ENCODE measurements at regions not wholly inside any gene's neighbourhood (a gene's known extent, or its start where the extent isn't known, plus 50 kb on each side); places are given as distances from the start of the nearest gene placed in this dataset.
"Not testable (repeated sequence)": the region's sequence is repeated elsewhere in the genome, so short reads cannot be mapped to it uniquely, and the experiment has no call there.

- no peak for DNase-seq (ENCODE audit: low read depth, low spot score)
Measured at GRCh38 chr1:38787041-38787440, 72.5 kb downstream of the RRAGC start.

GRCh38 chr1:38786040-38786436, 73.5 kb downstream of the RRAGC start:
- no peak for DNase-seq (ENCODE audit: low read depth, low spot score)

DNA sequence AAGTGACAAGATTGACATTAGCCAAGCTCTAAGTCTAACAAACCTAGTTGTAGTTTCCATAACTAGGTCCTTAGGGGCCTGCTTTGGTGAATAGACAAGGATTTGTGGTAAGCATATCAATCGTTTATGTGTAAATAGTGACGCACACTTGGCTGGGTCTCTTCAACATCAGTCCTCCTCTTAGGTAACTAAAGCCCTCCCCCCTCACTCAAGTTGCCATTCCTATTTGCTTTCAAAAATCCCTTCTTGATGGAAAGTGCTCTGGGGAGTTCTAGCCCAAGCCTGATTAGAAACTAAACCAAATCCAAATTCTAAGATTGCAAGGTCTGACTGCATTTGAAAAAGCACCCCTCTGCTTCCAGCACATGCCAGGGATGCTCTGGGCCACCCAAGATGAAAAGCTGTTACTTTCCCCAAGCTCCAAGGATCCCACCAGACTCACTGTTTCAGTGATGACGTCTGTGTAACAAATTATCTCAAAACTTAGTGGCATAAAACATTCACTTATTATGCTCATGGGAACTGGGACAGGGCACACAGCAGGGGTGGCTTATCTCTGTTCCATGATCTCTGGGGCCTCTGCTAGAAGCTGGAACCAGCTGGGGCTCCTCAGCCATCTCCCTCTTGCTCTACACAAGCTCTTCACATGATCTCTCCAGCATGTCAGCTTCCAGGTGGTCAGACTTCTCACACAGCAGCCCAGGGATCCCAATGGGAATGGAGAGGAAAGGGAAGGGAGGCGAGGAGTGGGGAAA, 74.1 kb downstream of the RRAGC start:
- DNase-seq (ENCODE audit: low read depth, low spot score), result no peak

- DNase-seq (ENCODE audit: low read depth, low spot score), result no peak
Measured at GRCh38 chr1:38784452-38785284, 74.9 kb downstream of the RRAGC start.

DNA sequence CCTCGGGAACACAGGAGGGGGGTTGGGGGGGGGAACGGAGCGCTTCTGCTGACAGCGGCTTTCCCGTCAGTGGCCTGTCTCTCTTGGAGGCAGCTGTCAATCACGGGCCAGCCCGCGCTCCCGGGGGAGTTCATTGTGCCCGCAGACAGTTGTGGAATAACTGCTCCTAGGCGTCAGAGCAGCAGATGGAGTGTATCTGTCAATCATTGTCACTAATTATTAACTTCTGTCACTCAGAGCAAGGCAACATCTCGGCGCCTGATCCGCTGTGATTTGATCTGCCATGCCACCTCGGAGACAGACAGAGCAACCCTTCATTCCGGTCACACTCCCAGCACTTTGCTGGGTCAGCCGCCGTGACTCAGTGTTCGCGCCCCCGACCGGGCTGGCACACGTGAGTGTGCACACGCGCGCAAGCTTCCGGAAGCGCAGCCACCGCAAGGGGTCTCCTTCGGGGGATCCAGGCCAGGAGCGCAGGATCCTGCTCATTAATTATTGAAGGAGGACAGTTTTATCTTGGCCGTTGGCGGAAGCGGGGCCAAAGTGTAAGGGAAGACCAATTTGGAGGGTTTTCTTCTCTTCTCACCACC, 75.8 kb downstream of the RRAGC start:
- DNase-seq (ENCODE audit: low read depth, low spot score), result no peak

- DNase-seq (ENCODE audit: low read depth, low spot score), result no peak
Measured at GRCh38 chr1:38781872-38782617, 77.5 kb downstream of the RRAGC start.

DNA sequence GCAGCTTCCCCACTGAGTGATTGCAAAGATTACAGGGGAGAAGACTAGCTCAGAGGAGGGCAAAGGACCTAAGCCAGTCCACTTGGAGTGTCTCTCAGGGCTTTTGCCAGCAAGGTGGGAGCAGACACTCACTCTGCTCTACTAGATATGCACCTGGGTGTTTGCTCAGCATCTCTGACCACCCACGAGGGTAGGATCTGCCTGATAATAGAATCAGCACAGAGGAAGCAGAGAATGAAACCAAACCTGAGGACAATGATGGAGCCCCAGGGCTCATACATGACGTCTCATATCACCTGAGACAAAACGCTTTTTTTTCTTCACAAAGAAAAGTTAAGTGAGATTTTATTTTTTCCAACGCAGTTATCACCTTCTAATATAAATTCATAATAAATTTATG, 79.4 kb downstream of the RRAGC start:
- no peak for DNase-seq (ENCODE audit: low read depth, low spot score)

- DNase-seq (ENCODE audit: low read depth, low spot score), result no peak
Measured at GRCh38 chr1:38779491-38779890, 80.1 kb downstream of the RRAGC start.

DNA sequence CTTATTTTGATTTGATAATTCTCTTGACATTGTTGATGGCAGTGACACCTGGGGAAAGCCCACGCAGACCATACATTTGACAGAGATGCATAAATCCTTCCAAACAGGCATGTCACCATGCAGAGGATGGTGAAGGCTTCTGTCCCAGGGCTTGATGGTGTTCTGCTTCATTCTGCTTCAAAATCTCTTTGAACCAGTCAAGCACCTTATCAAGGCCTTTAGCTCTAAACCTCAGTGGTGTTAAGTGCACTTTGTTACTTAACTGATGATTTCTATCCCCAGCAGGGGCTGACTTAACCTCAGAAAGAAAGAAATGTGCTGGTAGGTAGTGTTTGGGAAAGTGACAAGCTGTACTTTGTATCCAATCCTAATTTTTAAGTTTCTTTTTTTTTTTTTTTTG, 81.1 kb downstream of the RRAGC start:
- DNase-seq (ENCODE audit: low read depth, low spot score), result no peak

DNA sequence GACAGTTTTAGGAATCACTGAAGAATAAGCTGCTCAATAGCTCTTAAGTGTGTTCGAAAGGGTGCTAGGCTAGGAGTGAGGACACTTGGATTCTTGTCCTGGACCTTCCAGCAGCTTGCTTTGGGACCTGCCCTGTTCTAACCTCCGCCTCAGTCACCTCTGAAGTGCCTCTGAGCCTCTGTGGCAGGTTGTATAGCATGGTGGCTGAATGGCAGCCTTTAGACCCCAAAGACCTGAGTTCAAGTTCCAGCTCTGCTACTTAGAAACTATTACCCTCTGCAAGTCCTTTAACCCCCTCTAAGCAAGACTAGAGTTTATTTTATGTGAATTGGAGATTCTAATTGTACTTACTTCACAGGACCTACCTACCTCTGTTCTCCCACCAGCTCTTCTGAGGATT, 81.5 kb downstream of the RRAGC start:
- no peak for DNase-seq (ENCODE audit: low read depth, low spot score)

- no peak for DNase-seq (ENCODE audit: low read depth, low spot score)
Measured at GRCh38 chr1:38777464-38777957, 82.1 kb downstream of the RRAGC start.

DNA sequence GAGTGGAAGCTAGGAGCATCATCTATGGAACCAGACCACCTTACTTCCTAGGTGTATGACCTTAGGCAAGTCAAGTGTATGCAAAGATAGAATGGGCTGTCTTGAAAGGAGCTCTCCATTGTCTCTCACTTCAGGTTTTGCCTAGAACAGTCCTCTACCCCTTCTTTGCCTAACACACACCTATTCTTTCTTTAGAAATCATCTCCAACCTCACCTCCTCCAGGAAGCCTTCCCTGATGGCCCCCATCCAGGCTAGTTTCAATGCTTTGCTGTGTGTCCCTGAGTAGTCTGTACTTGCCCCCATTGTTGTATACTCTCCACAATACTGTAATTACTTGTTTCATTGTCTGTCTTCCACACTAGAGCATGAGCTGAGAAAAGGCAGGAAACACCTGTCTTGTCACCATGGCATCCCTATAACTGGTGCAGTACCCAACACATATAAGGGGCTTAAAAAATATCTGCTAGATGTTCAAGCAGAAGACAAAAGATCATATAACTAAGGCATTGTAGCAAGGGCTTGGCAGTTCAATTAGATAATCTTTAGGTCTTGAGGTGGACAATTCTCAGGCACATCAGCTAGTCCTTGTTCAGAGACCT, 83.0 kb downstream of the RRAGC start:
- DNase-seq (ENCODE audit: low read depth, low spot score), result no peak

GRCh38 chr1:38775175-38775845, 84.3 kb downstream of the RRAGC start:
- DNase-seq (ENCODE audit: low read depth, low spot score), result no peak

DNA sequence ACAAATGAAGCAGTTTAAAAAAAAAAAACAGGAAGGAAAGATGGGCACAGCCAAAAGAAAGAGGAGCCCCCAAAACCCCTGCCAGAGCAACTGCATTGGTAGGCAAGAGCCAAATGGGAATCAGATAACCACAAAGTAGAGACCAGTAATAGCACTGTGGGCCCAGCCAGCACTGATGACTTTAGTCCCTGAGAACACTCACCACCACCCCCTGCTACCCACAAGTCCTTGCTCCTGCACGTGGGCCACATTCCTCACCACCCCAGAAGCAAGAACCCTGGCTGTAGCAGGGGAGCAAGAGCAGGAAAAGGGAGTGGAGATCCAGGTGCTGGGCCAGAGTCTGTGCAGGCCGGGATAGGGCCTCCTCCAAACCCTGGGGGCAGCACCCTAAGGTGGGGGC, 86.1 kb downstream of the RRAGC start:
- DNase-seq (ENCODE audit: low read depth, low spot score), result no peak

DNA sequence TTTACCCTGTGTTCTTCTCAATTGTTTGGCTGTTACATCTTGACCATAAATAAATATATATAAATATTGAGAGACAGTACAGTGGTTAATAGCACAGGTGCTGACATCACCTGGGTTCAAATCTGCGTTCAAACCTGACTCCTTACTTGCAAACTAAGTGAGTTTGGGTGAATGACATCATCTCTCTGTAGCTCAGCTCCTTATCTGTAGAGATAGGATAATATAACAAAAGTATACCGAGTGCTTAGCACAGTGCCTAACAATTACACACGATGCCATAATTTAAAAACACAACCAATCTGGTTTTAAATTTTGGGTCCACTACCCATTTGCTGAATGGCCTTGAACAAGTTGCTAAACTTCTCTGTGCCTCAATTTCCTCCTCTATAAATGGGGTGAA, 86.6 kb downstream of the RRAGC start:
- no peak for DNase-seq (ENCODE audit: low read depth, low spot score)

DNA sequence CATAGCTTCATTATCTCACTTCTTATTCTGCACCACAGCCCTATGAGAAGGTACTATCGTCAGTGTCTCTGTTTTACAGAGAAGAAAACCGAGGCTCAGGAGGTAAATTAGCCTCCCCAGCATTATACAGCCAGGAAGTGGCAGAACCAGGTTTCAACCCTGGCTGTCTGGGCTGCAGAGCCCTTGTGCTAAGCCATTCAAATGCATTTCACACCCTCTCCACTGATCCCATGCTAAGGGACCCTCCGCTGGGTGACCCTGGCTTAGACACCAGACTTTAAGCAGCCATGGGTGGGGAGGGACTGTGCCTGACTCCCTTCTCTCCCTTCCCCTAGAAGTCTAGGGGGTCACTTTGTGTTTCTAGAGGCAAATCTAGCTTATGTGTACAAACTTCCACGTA, 87.5 kb downstream of the RRAGC start:
- no peak for DNase-seq (ENCODE audit: low read depth, low spot score)

DNA sequence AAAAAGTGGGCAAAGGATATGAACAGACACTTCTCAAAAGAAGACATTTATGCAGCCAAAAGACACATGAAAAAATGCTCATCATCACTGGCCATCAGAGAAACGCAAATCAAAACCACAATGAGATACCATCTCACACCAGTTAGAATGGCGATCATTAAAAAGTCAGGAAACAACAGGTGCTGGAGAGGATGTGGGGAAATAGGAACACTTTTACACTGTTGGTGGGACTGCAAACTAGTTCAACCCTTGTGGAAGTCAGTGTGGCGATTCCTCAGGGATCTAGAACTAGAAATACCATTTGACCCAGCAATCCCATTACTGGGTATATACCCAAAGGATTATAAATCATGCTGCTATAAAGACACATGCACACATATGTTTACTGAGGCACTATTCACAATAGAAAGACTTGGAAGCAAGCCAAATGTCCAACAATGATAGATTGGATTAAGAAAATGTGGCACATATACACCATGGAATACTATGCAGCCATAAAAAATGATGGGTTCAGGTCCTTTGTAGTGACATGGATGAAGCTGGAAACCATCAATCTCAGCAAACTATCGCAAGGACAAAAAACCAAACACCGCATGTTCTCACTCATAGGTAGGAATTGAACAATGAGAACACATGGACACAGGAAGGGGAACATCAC, 88.9 kb downstream of the RRAGC start:
- DNase-seq (ENCODE audit: low read depth, low spot score), result not testable (repeated sequence)

- no peak for DNase-seq (ENCODE audit: low read depth, low spot score)
Measured at GRCh38 chr1:38766125-38766524, 93.4 kb downstream of the RRAGC start.

DNA sequence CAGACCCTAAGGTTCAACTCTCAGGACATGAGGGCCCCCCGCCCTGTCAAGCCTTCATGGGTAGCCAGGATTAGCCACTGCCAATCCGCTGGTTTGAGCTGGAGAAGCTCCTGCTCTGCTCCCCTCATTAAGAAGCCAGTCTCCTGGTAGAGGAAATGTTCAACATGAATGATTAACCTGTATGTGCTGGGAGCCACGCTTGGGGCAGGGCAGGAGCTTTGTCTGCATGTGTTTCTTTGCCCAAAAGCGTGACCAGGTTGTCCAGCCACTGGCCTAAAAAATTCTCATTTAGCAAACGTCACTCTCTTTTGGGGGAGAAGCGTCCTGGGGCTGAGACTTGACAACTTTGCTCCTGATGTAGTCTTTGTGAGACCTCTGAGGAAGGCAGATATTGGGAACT, 96.5 kb downstream of the RRAGC start:
- DNase-seq (ENCODE audit: low read depth, low spot score), result no peak

DNA sequence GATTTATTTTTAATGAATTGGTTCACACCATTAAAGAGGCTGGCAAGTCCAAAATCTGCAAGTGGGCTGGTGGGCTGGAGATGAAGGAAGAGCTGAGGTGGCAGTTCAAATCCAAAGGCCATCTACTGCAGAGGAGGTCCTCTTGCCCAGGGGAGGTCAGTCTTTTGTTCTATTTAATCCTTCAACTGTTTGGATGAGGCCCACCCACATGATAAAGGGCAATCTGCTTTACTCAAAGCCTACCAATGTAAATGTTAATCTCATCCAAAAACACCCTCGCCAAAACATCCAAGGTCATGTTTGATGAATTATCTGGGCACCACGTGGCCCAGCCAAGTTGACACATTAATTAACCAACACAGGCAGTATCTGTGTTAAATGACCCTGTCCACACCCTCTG, 99.0 kb downstream of the RRAGC start:
- DNase-seq (ENCODE audit: low read depth, low spot score), result no peak

All from activated CD4-positive, CD25-positive, alpha-beta regulatory T cell treated with anti-CD3 and anti-CD28 coated beads, Interleukin-2, amount 50 U/mL, for 16 hours (primary cell).